Lung (tissue), 11 donors: ENCODE measurements at regions not wholly inside any gene's neighbourhood (a gene's known extent, or its start where the extent isn't known, plus 50 kb on each side); places are given as distances from the start of the nearest gene placed in this dataset.

Source experiments
- ATAC-seq: fragments of 200-7000 bp; cut with Tn5 transposase; one replicate; pipeline ENCODE4 v1.9.1; 2020; ENCODE audit warnings: moderate number of reproducible peaks; ENCODE audit not compliant: insufficient read depth, low FRiP score
- DNase-seq, 3 donors: peaks; one replicate each; pipeline ENCODE4 v3.0.0-alpha.2; 2013 to 2017
- H3K27ac ChIP-seq, 2 donors: one replicate each; pipeline ENCODE4 v1.5.1; 2013; ENCODE audit warnings: mild to moderate bottlenecking in 2 of 2, moderate library complexity in 2 of 2, control low read depth in 1 of 2, inconsistent platforms in 1 of 2, low read depth in 1 of 2, low read length in 1 of 2
- H3K27me3 ChIP-seq, 3 donors: one replicate each; pipeline ENCODE4 v1.5.1; 2013; ENCODE audit warnings: low read length in 2 of 3; ENCODE audit not compliant: control insufficient read depth in 3 of 3, insufficient read depth in 3 of 3
- H3K36me3 ChIP-seq, 4 donors: one replicate each; pipeline ENCODE4 v1.5.1; 2013; ENCODE audit warnings: low read length in 4 of 4, mild to moderate bottlenecking in 1 of 4, moderate library complexity in 1 of 4; ENCODE audit not compliant: control insufficient read depth in 4 of 4, insufficient read depth in 4 of 4
- H3K4me1 ChIP-seq, 5 donors: one replicate each; pipeline ENCODE4 v1.5.1; 2013; ENCODE audit warnings: low read length in 5 of 5, mild to moderate bottlenecking in 2 of 5, moderate library complexity in 1 of 5; ENCODE audit not compliant: control insufficient read depth in 5 of 5, insufficient read depth in 5 of 5
- H3K4me3 ChIP-seq: one replicate; pipeline ENCODE4 v1.5.1; 2013; ENCODE audit warnings: mild to moderate bottlenecking, control low read depth, moderate library complexity
- H3K9ac ChIP-seq, 2 donors: one replicate each; pipeline ENCODE4 v1.5.1; 2013; ENCODE audit warnings: low read length in 2 of 2, control low read depth in 1 of 2; ENCODE audit not compliant: insufficient read depth in 1 of 2
- H3K9me3 ChIP-seq, 4 donors: one replicate each; pipeline ENCODE4 v1.5.1; 2013; ENCODE audit warnings: low read length in 3 of 4, mild to moderate bottlenecking in 1 of 4, moderate library complexity in 1 of 4; ENCODE audit not compliant: control insufficient read depth in 4 of 4, insufficient read depth in 3 of 4
- CTCF ChIP-seq: IDR thresholded peaks from 2 replicates; pipeline ENCODE4 v1.5.1; 2012; ENCODE audit warnings: mild to moderate bottlenecking; ENCODE audit errors: control extremely low read depth, extremely low read depth
- WGBS, 2 donors: extraction: QIAGEN DNeasy Blood & Tissue Kit; methylation state at CpG; one replicate each; pipeline ENCODE4 v1.1.7; 2013; 5-methylcytosine and 5-hydroxymethylcytosine counted together
- donor health status: control.
- donor health status: control.
- donor health status: Bipolar disorder and iron deficiency.
- donor health status: healthy.
- donor health status: DM: yes; HTN: yes; CAD: no.

- no peak for TF ChIP-seq CTCF
- no peak overlapping the region for H3K4me3 ChIP-seq
- WGBS, 2 donors, result 83 to 86% methylated on average over 6 of the region's 6 CpGs
- no peaks in the 10 kb centered on the region for H3K9me3 ChIP-seq
- no peak for DNase-seq
- no peaks in the 10 kb centered on the region for H3K4me1 ChIP-seq
- H3K36me3 ChIP-seq, result no peaks in the 10 kb centered on the region
- H3K27ac ChIP-seq, result no peak overlapping the region
- H3K9ac ChIP-seq, result no peak overlapping the region
- peak; percentile 34 for ATAC-seq
- no peaks in the 10 kb centered on the region for H3K27me3 ChIP-seq
Measured at GRCh38 chr4:133559987-133560386, 410.9 kb downstream of the PCDH10 start.

DNA sequence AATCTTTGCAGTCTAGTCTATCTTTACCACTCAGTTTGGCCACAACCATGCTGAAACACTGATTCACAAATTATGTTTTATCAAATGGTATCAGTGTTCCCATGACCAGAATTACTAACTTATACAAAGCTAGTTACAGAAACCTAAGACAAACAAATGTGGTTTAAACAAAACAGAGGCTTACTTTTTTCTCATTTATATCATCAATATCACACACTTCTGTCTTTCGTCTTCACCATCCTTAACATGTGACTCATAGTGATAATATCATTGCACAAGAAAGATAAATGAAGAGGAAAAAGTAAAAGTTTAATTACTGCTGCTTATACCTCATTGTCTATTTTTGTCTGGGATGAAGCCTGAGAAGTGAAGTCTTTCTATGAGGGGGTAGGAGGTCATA is 406.6 kb downstream of the PCDH10 start:
- no peaks in the 10 kb centered on the region for H3K9me3 ChIP-seq
- 71 to 81% methylated on average over 1 of the region's 1 CpG for WGBS, 2 donors
- TF ChIP-seq CTCF, result no peak
- DNase-seq (no peak), ATAC-seq (no peak)
- no peak overlapping the region for H3K4me3 ChIP-seq
- no peaks in the 10 kb centered on the region for H3K27me3 ChIP-seq
- no peak overlapping the region for H3K9ac ChIP-seq
- H3K4me1 ChIP-seq, result no peaks in the 10 kb centered on the region
- H3K36me3 ChIP-seq, result no peaks in the 10 kb centered on the region
- H3K27ac ChIP-seq, result no peak overlapping the region

DNA sequence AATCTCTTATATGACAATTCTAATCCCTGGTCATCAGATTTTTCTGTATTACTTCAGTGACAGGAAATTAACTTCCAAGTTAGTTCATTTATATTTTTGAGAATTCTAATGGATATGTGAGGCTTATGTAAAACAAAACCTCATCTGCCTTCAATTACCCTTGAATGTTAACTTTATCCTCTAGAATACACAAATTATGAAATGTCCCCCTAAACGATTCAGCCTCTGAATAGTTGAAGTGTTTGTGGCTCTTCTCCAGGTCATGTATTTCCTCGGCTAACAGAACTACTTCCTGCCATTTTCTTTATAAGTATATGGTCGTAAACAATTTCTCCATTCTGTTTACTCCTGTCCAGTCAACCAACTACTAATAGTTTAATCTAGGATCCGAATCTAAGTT is 401.3 kb downstream of the PCDH10 start:
- Histone ChIP-seq H3K36me3 (no peaks in the 10 kb centered on the region), H3K27ac (no peak overlapping the region), H3K9ac (no peak overlapping the region), H3K9me3 (no peaks in the 10 kb centered on the region), H3K4me1 (no peaks in the 10 kb centered on the region), H3K4me3 (no peak overlapping the region), H3K27me3 (no peaks in the 10 kb centered on the region)
- 58 to 60% methylated on average over 4 of the region's 4 CpGs for WGBS, 2 donors
- DNase-seq (peak in 1 of 3 donors; percentile 13), ATAC-seq (no peak)
- no peak for TF ChIP-seq CTCF

DNA sequence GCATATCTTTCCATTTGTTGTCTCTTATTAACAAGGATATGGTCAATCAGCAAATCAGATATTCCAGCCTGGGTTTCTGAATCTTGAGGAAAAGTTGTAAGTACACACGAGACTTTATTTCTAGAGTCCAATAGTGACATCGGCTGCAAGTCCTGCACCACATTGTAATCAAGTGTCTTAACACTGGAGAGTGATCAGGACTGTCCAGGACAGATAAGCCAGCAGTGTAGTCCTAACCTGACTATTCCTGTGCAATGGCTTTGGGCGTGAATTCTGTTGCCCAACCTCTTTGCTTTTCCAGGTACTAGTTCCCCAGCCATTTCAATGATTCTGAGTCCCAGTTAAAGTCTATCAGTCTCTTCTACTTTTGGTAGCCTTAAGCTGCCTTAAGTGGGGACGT is 395.0 kb downstream of the PCDH10 start:
- DNase-seq (no peak), ATAC-seq (no peak)
- Histone ChIP-seq H3K36me3 (no peaks in the 10 kb centered on the region), H3K9ac (no peak overlapping the region), H3K4me3 (no peak overlapping the region), H3K27me3 (no peaks in the 10 kb centered on the region), H3K27ac (no peak overlapping the region), H3K4me1 (no peaks in the 10 kb centered on the region), H3K9me3 (no peaks in the 10 kb centered on the region)
- 84 to 87% methylated on average over 4 of the region's 4 CpGs for WGBS, 2 donors
- no peak for TF ChIP-seq CTCF
